Omental fat pad (tissue), 3 donors: ENCODE measurements at regions not wholly inside any gene's neighbourhood (a gene's known extent, or its start where the extent isn't known, plus 50 kb on each side); places are given as distances from the start of the nearest gene placed in this dataset.

Source experiments
- ATAC-seq: fragments of 150-250 bp; one replicate; pipeline ENCODE4 v1.9.1; 2016; ENCODE audit warnings: mild to moderate bottlenecking, moderate library complexity; ENCODE audit not compliant: low FRiP score
- DNase-seq: peaks from one replicate; pipeline ENCODE4 v3.0.0-alpha.2; 2019; ENCODE audit warnings: low spot score
- TF ChIP-seq, protein P1 (sequence below), 3 donors: fragments of 450-650 bp; IDR thresholded peaks; one replicate each; pipeline ENCODE4 v1.5.1; 2016 to 2017; ENCODE audit warnings: antibody characterized with exemption in 3 of 3, mild to moderate bottlenecking in 3 of 3, moderate library complexity in 2 of 3

- TF ChIP-seq, protein P1, sequence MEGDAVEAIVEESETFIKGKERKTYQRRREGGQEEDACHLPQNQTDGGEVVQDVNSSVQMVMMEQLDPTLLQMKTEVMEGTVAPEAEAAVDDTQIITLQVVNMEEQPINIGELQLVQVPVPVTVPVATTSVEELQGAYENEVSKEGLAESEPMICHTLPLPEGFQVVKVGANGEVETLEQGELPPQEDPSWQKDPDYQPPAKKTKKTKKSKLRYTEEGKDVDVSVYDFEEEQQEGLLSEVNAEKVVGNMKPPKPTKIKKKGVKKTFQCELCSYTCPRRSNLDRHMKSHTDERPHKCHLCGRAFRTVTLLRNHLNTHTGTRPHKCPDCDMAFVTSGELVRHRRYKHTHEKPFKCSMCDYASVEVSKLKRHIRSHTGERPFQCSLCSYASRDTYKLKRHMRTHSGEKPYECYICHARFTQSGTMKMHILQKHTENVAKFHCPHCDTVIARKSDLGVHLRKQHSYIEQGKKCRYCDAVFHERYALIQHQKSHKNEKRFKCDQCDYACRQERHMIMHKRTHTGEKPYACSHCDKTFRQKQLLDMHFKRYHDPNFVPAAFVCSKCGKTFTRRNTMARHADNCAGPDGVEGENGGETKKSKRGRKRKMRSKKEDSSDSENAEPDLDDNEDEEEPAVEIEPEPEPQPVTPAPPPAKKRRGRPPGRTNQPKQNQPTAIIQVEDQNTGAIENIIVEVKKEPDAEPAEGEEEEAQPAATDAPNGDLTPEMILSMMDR (IDR thresholded peaks at IDR 0.05), result no peak
- ATAC-seq (no peak), DNase-seq (no peak)
Measured at GRCh38 chr2:128797092-128797491, 478.4 kb upstream of the HS6ST1 start.

GRCh38 chr2:128797533-128797932 lies 478.9 kb upstream of the HS6ST1 start:
- ATAC-seq, result no peak
- DNase-seq, result no peak
- TF ChIP-seq, protein P1 (IDR thresholded peaks at IDR 0.05), result no peak

DNA sequence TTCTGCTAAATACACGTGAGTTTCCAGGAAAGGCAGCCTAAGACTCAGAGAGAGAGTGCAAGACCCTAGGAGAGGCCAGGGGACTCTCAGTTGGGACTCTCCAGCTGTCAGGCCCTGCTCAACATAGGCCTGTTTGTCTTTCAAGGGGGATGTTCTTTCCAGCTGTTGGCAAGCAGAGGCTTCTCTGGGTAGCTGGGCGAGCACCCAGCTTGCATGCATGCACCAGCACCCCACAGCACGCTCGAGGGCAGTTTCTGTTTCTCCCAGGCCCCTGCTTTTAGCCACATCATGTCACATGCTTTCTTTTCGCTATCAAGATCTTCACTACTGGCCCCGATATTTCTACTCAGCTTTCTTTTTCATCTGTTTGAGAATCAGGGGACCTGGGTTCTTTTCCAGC lies 479.3 kb upstream of the HS6ST1 start:
- ATAC-seq (no peak), DNase-seq (no peak)
- TF ChIP-seq, protein P1 (IDR thresholded peaks at IDR 0.05), result no peak

DNA sequence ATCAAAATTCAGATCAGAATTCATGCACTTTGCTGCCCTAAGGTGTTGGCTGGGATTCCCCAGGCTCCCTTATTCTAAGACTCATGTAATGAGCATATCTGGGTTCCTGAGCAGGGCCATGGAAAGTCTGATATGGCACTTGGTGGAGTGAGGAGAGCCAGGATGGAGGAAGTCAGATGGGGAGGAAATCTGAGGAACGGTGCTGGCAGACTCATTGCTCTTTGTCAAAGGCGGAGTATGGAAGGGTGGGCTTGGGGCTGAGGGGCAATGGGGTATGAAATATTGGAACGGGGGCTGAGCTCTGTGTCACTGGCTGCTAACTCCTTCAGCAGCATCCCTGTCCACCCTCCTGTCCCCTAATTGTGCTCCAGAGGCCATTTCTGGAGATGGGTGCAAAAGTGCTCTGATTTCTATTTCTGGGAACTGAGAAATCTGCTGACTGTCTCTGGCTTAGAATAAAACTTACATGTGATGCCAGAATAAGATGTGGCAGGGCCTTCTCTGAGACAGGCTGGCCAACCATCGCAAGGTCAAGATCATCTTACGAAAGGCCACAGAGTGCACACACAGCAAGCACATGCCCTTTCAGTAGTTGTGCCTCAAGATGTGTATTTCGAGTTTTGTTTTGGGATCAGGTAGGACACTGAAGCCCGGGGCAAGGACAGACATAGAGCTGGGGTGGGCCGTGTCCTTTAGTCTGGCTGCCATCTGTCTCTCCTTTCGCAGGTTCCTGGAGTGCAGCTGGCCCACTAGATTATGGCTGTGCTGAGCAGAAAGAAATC lies 480.0 kb upstream of the HS6ST1 start:
- TF ChIP-seq, protein P1 (IDR thresholded peaks at IDR 0.05), result no peak
- ATAC-seq, result no peak
- DNase-seq, result no peak

GRCh38 chr2:128799284-128799552 lies 480.6 kb upstream of the HS6ST1 start:
- ATAC-seq (no peak), DNase-seq (no peak)
- TF ChIP-seq, protein P1 (IDR thresholded peaks at IDR 0.05), result no peak

DNA sequence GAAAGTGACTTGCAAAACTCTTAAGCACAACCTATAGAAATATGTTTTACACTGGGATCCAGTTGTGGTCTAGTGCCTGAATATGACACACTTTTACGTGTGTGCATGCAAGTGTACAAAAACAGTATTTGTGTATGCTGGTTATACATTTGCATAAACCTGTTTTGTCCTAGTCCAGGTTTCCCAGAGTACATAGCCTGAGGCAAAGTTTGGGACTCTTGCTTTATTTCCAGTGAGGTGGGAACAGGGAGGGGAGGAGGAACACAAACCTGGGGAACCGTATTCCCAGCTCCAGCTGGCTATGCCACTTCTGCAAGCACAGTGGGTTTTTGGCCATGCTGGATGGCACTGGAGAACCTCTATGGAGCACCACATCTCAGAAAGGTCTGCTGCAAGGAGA lies 481.1 kb upstream of the HS6ST1 start:
- DNase-seq (no peak), ATAC-seq (no peak)
- TF ChIP-seq, protein P1 (IDR thresholded peaks at IDR 0.05), result no peak

- TF ChIP-seq, protein P1 (IDR thresholded peaks at IDR 0.05), result no peak
- DNase-seq (no peak), ATAC-seq (no peak)
Measured at GRCh38 chr2:128801576-128801975, 482.9 kb upstream of the HS6ST1 start.
